Stimulated activated CD4-positive, alpha-beta T cell treated with anti-CD3 and anti-CD28 coated beads, Interleukin-15, amount 100 ng/mL, for 48 hours (primary cell): ENCODE measurements at regions not wholly inside any gene's neighbourhood (a gene's known extent, or its start where the extent isn't known, plus 50 kb on each side); places are given as distances from the start of the nearest gene placed in this dataset.

Experiments used
- DNase-seq, 2 donors: peaks; one replicate each; pipeline ENCODE4 v3.0.0-alpha.2; 2020; ENCODE audit warnings: low read depth in 2 of 2

- no peak for DNase-seq
Observed at GRCh38 chr6:44705596-44705995, 318.1 kb downstream of the CDC5L start.

DNA sequence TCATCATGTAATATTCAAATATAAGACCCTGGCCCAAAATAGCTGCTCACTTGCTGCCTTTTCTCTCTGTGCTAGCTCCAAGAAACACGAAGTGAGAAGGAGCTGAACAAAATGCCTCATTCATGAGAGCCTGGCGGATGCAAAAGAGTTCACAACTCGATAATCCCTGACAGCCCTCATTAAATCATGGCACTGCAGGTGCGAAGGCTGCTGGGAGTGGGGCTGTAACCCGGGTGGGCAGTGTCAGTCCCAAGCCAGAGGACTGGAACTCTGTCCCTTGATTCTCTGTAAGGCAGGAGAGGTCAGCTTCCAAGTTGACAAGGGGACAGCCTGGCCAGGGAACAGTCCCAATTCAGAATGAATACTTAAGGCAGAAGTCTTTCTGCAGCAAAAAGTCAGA, 318.5 kb downstream of the CDC5L start:
- DNase-seq, result no peak

- DNase-seq, result no peak
Observed at GRCh38 chr6:44708208-44708607, 320.7 kb downstream of the CDC5L start.

GRCh38 chr6:44712353-44713111, 325.0 kb downstream of the CDC5L start:
- no peak for DNase-seq

- DNase-seq, result no peak
Observed at GRCh38 chr6:44715188-44715587, 327.7 kb downstream of the CDC5L start.

GRCh38 chr6:44715925-44716324, 328.4 kb downstream of the CDC5L start:
- DNase-seq, result no peak

GRCh38 chr6:44717431-44717830, 329.9 kb downstream of the CDC5L start:
- no peak for DNase-seq

DNA sequence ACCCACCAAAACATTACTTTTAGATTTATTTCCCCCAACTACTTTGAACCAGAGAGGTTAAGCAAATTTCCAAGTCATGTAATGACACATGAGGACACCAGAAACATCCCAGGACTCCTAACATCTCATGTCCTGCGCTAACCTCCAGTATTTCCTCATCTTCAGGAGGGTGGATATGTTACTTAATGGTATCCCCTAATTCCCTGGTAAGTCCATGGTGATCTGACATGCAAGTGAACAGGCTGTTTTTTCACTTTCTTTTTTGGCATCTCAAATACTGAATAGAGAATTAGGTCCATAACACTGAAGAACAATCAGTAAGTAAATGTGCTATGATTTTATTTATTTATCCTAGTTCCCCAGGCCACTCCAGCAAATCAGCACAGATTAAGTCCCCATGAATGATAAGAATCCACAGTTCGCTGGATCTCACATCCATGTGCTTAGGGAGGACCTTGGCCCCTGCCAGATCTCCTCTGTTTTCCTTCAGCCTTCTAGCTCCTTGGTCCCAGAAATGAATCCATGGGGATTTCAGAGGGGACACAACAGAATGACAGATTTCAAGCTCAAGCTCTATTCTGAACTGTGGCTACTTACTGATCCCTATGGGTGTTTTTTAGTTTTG, 334.6 kb downstream of the CDC5L start:
- no peak for DNase-seq

DNA sequence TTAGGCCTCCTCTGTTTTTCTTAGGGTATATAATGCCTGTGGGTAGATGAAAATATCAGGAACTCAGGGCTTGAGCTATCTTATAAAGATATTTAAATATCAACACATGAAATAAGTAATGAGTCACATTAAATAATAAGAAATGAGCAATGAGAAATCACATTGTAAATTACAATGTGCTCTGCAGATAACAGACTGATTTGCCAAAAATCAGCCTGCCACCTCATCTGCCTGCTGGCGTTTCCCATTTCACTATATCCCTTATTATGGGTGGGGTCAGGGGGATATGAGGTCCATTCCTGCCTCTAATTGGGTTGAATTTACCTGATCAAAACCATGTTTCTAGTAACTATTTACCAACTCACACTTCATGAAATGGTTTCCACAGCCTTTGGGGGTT, 335.2 kb downstream of the CDC5L start:
- DNase-seq, result no peak

GRCh38 chr6:44723439-44724197, 336.1 kb downstream of the CDC5L start:
- DNase-seq, result no peak

GRCh38 chr6:44725070-44725469, 337.6 kb downstream of the CDC5L start:
- no peak for DNase-seq

- DNase-seq, result no peak
Observed at GRCh38 chr6:44727651-44728630, 340.4 kb downstream of the CDC5L start.

GRCh38 chr6:44730771-44731391, 343.4 kb downstream of the CDC5L start:
- DNase-seq, result no peak

DNA sequence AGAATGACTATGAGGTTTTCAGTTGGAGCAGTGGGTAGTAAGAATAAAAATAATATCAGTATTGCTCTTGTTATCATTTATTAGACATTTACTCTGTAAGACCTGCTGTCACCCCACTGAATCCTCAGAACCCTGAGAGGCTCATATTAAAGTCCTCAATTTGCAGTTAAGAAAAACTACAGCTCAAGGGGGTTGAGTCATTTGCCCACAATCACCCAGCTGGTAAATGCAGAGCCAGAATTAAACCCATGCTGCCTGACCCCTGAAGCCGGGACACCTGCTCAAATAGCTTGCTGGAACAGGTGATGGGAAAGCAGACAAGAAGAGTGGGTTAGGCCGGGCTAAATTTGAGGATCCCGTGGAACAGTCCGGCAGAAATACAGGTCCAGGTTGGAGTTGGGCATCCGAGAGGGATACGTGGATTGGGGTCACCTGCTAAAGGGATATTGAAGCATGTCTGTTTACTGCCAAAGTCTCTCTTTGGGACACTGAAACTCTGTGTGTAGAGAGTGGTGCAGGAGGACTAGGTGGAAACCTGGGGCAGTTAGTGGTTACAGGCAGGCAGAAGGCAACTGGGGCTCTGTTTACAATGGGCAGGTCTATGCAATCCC, 344.1 kb downstream of the CDC5L start:
- DNase-seq, result no peak

DNA sequence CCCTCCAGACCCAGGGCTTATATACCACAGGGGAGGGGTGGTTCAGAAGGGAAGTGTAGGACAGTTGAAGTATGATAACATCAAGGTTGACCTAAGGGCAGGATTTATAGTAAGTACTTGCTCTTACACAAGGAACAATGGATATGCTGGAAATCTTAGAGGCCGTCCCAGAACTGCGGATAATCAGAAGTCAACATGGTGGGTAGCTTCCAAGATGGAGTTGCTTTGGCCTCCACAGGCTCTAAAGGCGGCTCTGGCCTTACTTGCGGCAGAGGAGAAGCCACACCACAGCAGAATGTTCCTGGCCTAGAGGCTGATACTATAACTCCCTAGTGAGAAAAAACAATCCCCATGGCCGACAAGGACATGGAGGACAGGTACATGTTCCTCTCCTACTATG, 344.7 kb downstream of the CDC5L start:
- no peak for DNase-seq

- no peak for DNase-seq
Observed at GRCh38 chr6:44733126-44733525, 345.6 kb downstream of the CDC5L start.

DNA sequence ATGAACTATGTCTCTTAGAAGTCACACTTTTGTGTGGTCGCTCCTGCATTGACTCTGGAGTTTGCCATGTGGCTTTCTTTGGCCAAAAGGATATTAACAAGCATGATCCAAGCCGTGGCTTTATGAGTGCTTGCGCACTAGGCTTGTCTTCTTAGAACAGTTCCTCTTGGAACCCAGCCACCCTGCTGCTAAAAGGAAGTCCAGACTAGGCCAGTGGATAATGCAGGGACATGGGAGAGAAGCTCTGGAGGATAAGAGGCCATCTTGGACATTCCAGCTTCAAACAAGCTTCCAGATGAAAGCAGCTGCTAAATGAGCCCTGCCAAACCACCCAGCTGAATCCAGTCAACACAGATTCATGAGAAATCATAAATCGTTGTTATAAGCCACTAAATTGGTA, 346.4 kb downstream of the CDC5L start:
- no peak for DNase-seq

- DNase-seq, result no peak
Observed at GRCh38 chr6:44734886-44735629, 347.6 kb downstream of the CDC5L start.

DNA sequence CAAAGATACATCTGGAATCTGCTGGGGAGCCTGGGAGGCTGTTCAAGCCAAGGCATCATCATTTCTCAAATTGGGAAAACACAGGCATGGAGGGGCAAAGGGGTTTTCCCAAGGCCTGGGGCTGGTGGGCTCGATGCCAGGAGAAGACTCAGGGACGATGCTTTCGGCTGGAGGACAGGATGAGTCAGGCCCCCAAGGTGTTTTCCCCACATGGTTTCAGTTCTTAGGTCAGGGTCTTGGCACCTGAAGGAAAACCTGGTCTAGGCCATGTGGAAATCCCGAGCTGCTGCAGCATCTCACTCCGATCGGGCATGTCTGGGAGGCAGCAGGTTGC, 348.1 kb downstream of the CDC5L start:
- DNase-seq, result no peak

- DNase-seq, result no peak
Observed at GRCh38 chr6:44737341-44737740, 349.8 kb downstream of the CDC5L start.
